ENCODE measurements at regions not wholly inside any gene's neighbourhood (a gene's known extent, or its start where the extent isn't known, plus 50 kb on each side); places are given as distances from the start of the nearest gene placed in this dataset.

GRCh38 chr4:1516881-1517480 is 110.7 kb upstream of the NKX1-1 start:
- ChIA-PET POLR2A (no interaction called here), CTCF (no interaction called here)
- no peak for DNase-seq
- peaks cover 0 to 65% (median 10%) of the 10 kb centered on the region in 5 experiments for H3K27me3 ChIP-seq (replicated peaks in 2 of 5; ENCODE audit: control insufficient read depth in 4 of 5, insufficient read depth in 5 of 5, low read length in 4 of 5)
- no peaks in the 10 kb centered on the region for H3K36me3 ChIP-seq (ENCODE audit: control insufficient read depth in 4 of 4, insufficient read depth in 4 of 4, low read length in 3 of 4)
- 82% methylated on average over 13 of the region's 15 CpGs for WGBS (ENCODE audit: insufficient coverage)
- H3K4me1 ChIP-seq (ENCODE audit: control extremely low read depth in 1 of 4, control insufficient read depth in 4 of 4, insufficient read depth in 4 of 4, low read length in 3 of 4): peaks cover 0 to 12% (median 5%) of the 10 kb centered on the region in 4 experiments
- H3K9me3 ChIP-seq (ENCODE audit: control extremely low read depth in 1 of 5, control insufficient read depth in 4 of 5, insufficient read depth in 2 of 5, low read depth in 1 of 5, low read length in 4 of 5): no peaks in the 10 kb centered on the region
- no peak overlapping the region for H3K27ac ChIP-seq (ENCODE audit: insufficient read depth in 1 of 2, low read depth in 1 of 2, low read length in 2 of 2, poor library complexity in 1 of 2, severe bottlenecking in 2 of 2)
- no peak overlapping the region for H3K4me3 ChIP-seq (ENCODE audit: control insufficient read depth in 1 of 7, extremely low read depth in 1 of 7, insufficient read depth in 4 of 7, low read depth in 2 of 7, low read length in 6 of 7)

- Histone ChIP-seq H3K4me1 (ENCODE audit: control extremely low read depth in 1 of 4, control insufficient read depth in 4 of 4, insufficient read depth in 4 of 4, low read length in 3 of 4) (peaks cover 0 to 11% (median 4%) of the 10 kb centered on the region in 4 experiments), H3K4me3 (ENCODE audit: control insufficient read depth in 1 of 7, extremely low read depth in 1 of 7, insufficient read depth in 4 of 7, low read depth in 2 of 7, low read length in 6 of 7) (no peak overlapping the region), H3K27ac (ENCODE audit: insufficient read depth in 1 of 2, low read depth in 1 of 2, low read length in 2 of 2, poor library complexity in 1 of 2, severe bottlenecking in 2 of 2) (no peak overlapping the region), H3K9me3 (ENCODE audit: control extremely low read depth in 1 of 5, control insufficient read depth in 4 of 5, insufficient read depth in 2 of 5, low read depth in 1 of 5, low read length in 4 of 5) (peaks cover 0 to 5% (median 0%) of the 10 kb centered on the region in 5 experiments), H3K36me3 (ENCODE audit: control insufficient read depth in 4 of 4, insufficient read depth in 4 of 4, low read length in 3 of 4) (no peaks in the 10 kb centered on the region), H3K27me3 (replicated peaks in 2 of 5; ENCODE audit: control insufficient read depth in 4 of 5, insufficient read depth in 5 of 5, low read length in 4 of 5) (peaks cover 0 to 62% (median 5%) of the 10 kb centered on the region in 5 experiments)
- WGBS (ENCODE audit: insufficient coverage): 63% methylated on average over 8 of the region's 10 CpGs
- DNase-seq: no peak
- ChIA-PET CTCF (no interaction called here), POLR2A (no interaction called here)
These were observed 110.0 kb upstream of the NKX1-1 start for GRCh38 chr4:1516261-1516660.

- Histone ChIP-seq H3K4me1 (ENCODE audit: control extremely low read depth in 1 of 4, control insufficient read depth in 4 of 4, insufficient read depth in 4 of 4, low read length in 3 of 4) (peaks cover 0 to 8% (median 3%) of the 10 kb centered on the region in 4 experiments), H3K27ac (ENCODE audit: insufficient read depth in 1 of 2, low read depth in 1 of 2, low read length in 2 of 2, poor library complexity in 1 of 2, severe bottlenecking in 2 of 2) (no peak overlapping the region), H3K36me3 (ENCODE audit: control insufficient read depth in 4 of 4, insufficient read depth in 4 of 4, low read length in 3 of 4) (no peaks in the 10 kb centered on the region), H3K4me3 (ENCODE audit: control insufficient read depth in 1 of 7, extremely low read depth in 1 of 7, insufficient read depth in 4 of 7, low read depth in 2 of 7, low read length in 6 of 7) (no peak overlapping the region), H3K27me3 (replicated peaks in 2 of 5; ENCODE audit: control insufficient read depth in 4 of 5, insufficient read depth in 5 of 5, low read length in 4 of 5) (peaks cover 0 to 65% (median 5%) of the 10 kb centered on the region in 5 experiments), H3K9me3 (ENCODE audit: control extremely low read depth in 1 of 5, control insufficient read depth in 4 of 5, insufficient read depth in 2 of 5, low read depth in 1 of 5, low read length in 4 of 5) (peaks cover 0 to 6% (median 0%) of the 10 kb centered on the region in 5 experiments)
- ChIA-PET POLR2A (no interaction called here), CTCF (no interaction called here)
- no peak for DNase-seq
- WGBS (ENCODE audit: insufficient coverage): 92% methylated on average over 2 of the region's 5 CpGs
These were observed 109.5 kb upstream of the NKX1-1 start for GRCh38 chr4:1515763-1516162.

- H3K27ac ChIP-seq (ENCODE audit: insufficient read depth in 1 of 2, low read depth in 1 of 2, low read length in 2 of 2, poor library complexity in 1 of 2, severe bottlenecking in 2 of 2): no peak overlapping the region
- CTCF ChIA-PET: no interaction called here
- no peak overlapping the region for H3K4me3 ChIP-seq (ENCODE audit: control insufficient read depth in 1 of 7, extremely low read depth in 1 of 7, insufficient read depth in 4 of 7, low read depth in 2 of 7, low read length in 6 of 7)
- H3K27me3 ChIP-seq (replicated peaks in 2 of 5; ENCODE audit: control insufficient read depth in 4 of 5, insufficient read depth in 5 of 5, low read length in 4 of 5): peaks cover 0 to 67% (median 5%) of the 10 kb centered on the region in 5 experiments
- peaks cover 0 to 6% (median 3%) of the 10 kb centered on the region in 4 experiments for H3K4me1 ChIP-seq (ENCODE audit: control extremely low read depth in 1 of 4, control insufficient read depth in 4 of 4, insufficient read depth in 4 of 4, low read length in 3 of 4)
- no peak for DNase-seq
- H3K36me3 ChIP-seq (ENCODE audit: control insufficient read depth in 4 of 4, insufficient read depth in 4 of 4, low read length in 3 of 4): no peaks in the 10 kb centered on the region
- peaks cover 0 to 6% (median 0%) of the 10 kb centered on the region in 5 experiments for H3K9me3 ChIP-seq (ENCODE audit: control extremely low read depth in 1 of 5, control insufficient read depth in 4 of 5, insufficient read depth in 2 of 5, low read depth in 1 of 5, low read length in 4 of 5)
- POLR2A ChIA-PET: no interaction called here
These were observed 108.9 kb upstream of the NKX1-1 start for GRCh38 chr4:1515156-1515555.

GRCh38 chr4:1514612-1515011 is 108.4 kb upstream of the NKX1-1 start:
- WGBS (ENCODE audit: insufficient coverage): 39% methylated on average over 3 of the region's 3 CpGs
- DNase-seq: no peak
- Histone ChIP-seq H3K36me3 (ENCODE audit: control insufficient read depth in 4 of 4, insufficient read depth in 4 of 4, low read length in 3 of 4) (no peaks in the 10 kb centered on the region), H3K4me3 (ENCODE audit: control insufficient read depth in 1 of 7, extremely low read depth in 1 of 7, insufficient read depth in 4 of 7, low read depth in 2 of 7, low read length in 6 of 7) (no peak overlapping the region), H3K27me3 (replicated peaks in 2 of 5; ENCODE audit: control insufficient read depth in 4 of 5, insufficient read depth in 5 of 5, low read length in 4 of 5) (peaks cover 0 to 68% (median 5%) of the 10 kb centered on the region in 5 experiments), H3K27ac (ENCODE audit: insufficient read depth in 1 of 2, low read depth in 1 of 2, low read length in 2 of 2, poor library complexity in 1 of 2, severe bottlenecking in 2 of 2) (no peak overlapping the region), H3K4me1 (ENCODE audit: control extremely low read depth in 1 of 4, control insufficient read depth in 4 of 4, insufficient read depth in 4 of 4, low read length in 3 of 4) (peaks cover 0 to 5% (median 2%) of the 10 kb centered on the region in 4 experiments), H3K9me3 (ENCODE audit: control extremely low read depth in 1 of 5, control insufficient read depth in 4 of 5, insufficient read depth in 2 of 5, low read depth in 1 of 5, low read length in 4 of 5) (peaks cover 0 to 6% (median 0%) of the 10 kb centered on the region in 5 experiments)
- ChIA-PET POLR2A (no interaction called here), CTCF (no interaction called here)

- no peak for DNase-seq
- WGBS (ENCODE audit: insufficient coverage): 62% methylated on average over 3 of the region's 4 CpGs
- peaks cover 0 to 69% (median 5%) of the 10 kb centered on the region in 5 experiments for H3K27me3 ChIP-seq (replicated peaks in 2 of 5; ENCODE audit: control insufficient read depth in 4 of 5, insufficient read depth in 5 of 5, low read length in 4 of 5)
- no peaks in the 10 kb centered on the region for H3K36me3 ChIP-seq (ENCODE audit: control insufficient read depth in 4 of 4, insufficient read depth in 4 of 4, low read length in 3 of 4)
- no peak overlapping the region for H3K27ac ChIP-seq (ENCODE audit: insufficient read depth in 1 of 2, low read depth in 1 of 2, low read length in 2 of 2, poor library complexity in 1 of 2, severe bottlenecking in 2 of 2)
- ChIA-PET CTCF (interaction anchor here (0.6 to 1.5 kb wide), 8 partner anchors 9 to 158 kb away, joined by 3 to 6 read pairs (median 3); no protein-coding TSS in a partner anchor), POLR2A (interaction anchor here (1.5 kb wide), 1 partner anchor 158 kb away, joined by 3 read pairs; no protein-coding TSS in a partner anchor)
- no peak overlapping the region for H3K4me3 ChIP-seq (ENCODE audit: control insufficient read depth in 1 of 7, extremely low read depth in 1 of 7, insufficient read depth in 4 of 7, low read depth in 2 of 7, low read length in 6 of 7)
- peaks cover 0 to 6% (median 0%) of the 10 kb centered on the region in 5 experiments for H3K9me3 ChIP-seq (ENCODE audit: control extremely low read depth in 1 of 5, control insufficient read depth in 4 of 5, insufficient read depth in 2 of 5, low read depth in 1 of 5, low read length in 4 of 5)
- peaks cover 0 to 5% (median 2%) of the 10 kb centered on the region in 4 experiments for H3K4me1 ChIP-seq (ENCODE audit: control extremely low read depth in 1 of 4, control insufficient read depth in 4 of 4, insufficient read depth in 4 of 4, low read length in 3 of 4)
These were observed 107.8 kb upstream of the NKX1-1 start for GRCh38 chr4:1513936-1514483.
